Fibroblast of peridontal ligament (primary cell): ENCODE measurements at regions not wholly inside any gene's neighbourhood (a gene's known extent, or its start where the extent isn't known, plus 50 kb on each side); places are given as distances from the start of the nearest gene placed in this dataset.
"Not testable (repeated sequence)": the region's sequence is repeated elsewhere in the genome, so short reads cannot be mapped to it uniquely, and the experiment has no call there.

Experiments used
- DNase-seq: peaks from one replicate; pipeline ENCODE4 v3.0.0-alpha.2; 2010; ENCODE audit errors: extremely low read depth

- no peak for DNase-seq
These were observed 1708.2 kb upstream of the CDH6 start for GRCh38 chr5:29485333-29485732.

GRCh38 chr5:29469581-29469980 lies 1723.9 kb upstream of the CDH6 start:
- DNase-seq: no peak

GRCh38 chr5:29462241-29462640 lies 1731.2 kb upstream of the CDH6 start:
- no peak for DNase-seq

GRCh38 chr5:29460971-29461559 lies 1732.4 kb upstream of the CDH6 start:
- no peak for DNase-seq

- not testable (repeated sequence) for DNase-seq
These were observed 1742.5 kb upstream of the CDH6 start for GRCh38 chr5:29451004-29451403.

GRCh38 chr5:29414681-29415080 lies 1778.8 kb upstream of the CDH6 start:
- no peak for DNase-seq

GRCh38 chr5:29412979-29413378 lies 1780.5 kb upstream of the CDH6 start:
- no peak for DNase-seq

- no peak for DNase-seq
These were observed 1791.2 kb upstream of the CDH6 start for GRCh38 chr5:29402270-29402669.

GRCh38 chr5:29389993-29390392 lies 1803.5 kb upstream of the CDH6 start:
- no peak for DNase-seq

GRCh38 chr5:29387384-29387783 lies 1806.1 kb upstream of the CDH6 start:
- DNase-seq: no peak

- no peak for DNase-seq
These were observed 1810.7 kb upstream of the CDH6 start for GRCh38 chr5:29382780-29383179.

- no peak for DNase-seq
These were observed 1813.5 kb upstream of the CDH6 start for GRCh38 chr5:29380029-29380428.

GRCh38 chr5:29379619-29380018 lies 1813.9 kb upstream of the CDH6 start:
- DNase-seq: no peak

- no peak for DNase-seq
These were observed 1815.4 kb upstream of the CDH6 start for GRCh38 chr5:29378104-29378503.

- no peak for DNase-seq
These were observed 1823.2 kb upstream of the CDH6 start for GRCh38 chr5:29370248-29370647.

GRCh38 chr5:29367176-29367833 lies 1826.2 kb upstream of the CDH6 start:
- DNase-seq: no peak

- no peak for DNase-seq
These were observed 1842.3 kb upstream of the CDH6 start for GRCh38 chr5:29351170-29351569.

- DNase-seq: no peak
These were observed 1856.5 kb upstream of the CDH6 start for GRCh38 chr5:29337030-29337429.

- DNase-seq: no peak
These were observed 1871.9 kb upstream of the CDH6 start for GRCh38 chr5:29321591-29321990.

GRCh38 chr5:29309359-29309758 lies 1884.1 kb upstream of the CDH6 start:
- DNase-seq: no peak

- DNase-seq: no peak
These were observed 1886.0 kb upstream of the CDH6 start for GRCh38 chr5:29307478-29307877.

- DNase-seq: no peak
These were observed 1888.9 kb upstream of the CDH6 start for GRCh38 chr5:29304545-29304944.

GRCh38 chr5:29296548-29296947 lies 1896.9 kb upstream of the CDH6 start:
- no peak for DNase-seq

- DNase-seq: no peak
These were observed 1915.8 kb upstream of the CDH6 start for GRCh38 chr5:29277642-29278041.
